Lower leg skin (tissue), 4 donors: ENCODE measurements at regions not wholly inside any gene's neighbourhood (a gene's known extent, or its start where the extent isn't known, plus 50 kb on each side); places are given as distances from the start of the nearest gene placed in this dataset.

Experiments used
- DNase-seq, 2 donors: peaks; one replicate each; pipeline ENCODE4 v3.0.0-alpha.2; 2019; ENCODE audit warnings: low spot score in 2 of 2
- H3K4me3 ChIP-seq: fragments of 200-600 bp; sonication (generic); 2 replicates; pipeline ENCODE4 v1.5.1; 2017; ENCODE audit warnings: mild to moderate bottlenecking, low read depth; ENCODE audit not compliant: poor library complexity, severe bottlenecking
- POLR2A ChIP-seq, 2 donors: fragments of 450-650 bp; IDR thresholded peaks; one replicate each; pipeline ENCODE4 v1.6.1; 2016 to 2017; ENCODE audit warnings: antibody characterized with exemption in 2 of 2, mild to moderate bottlenecking in 1 of 2, moderate library complexity in 1 of 2
- WGBS, 2 donors: methylation state at CpG; one replicate each; pipeline ENCODE4 v1.1.5; 2018; 5-methylcytosine and 5-hydroxymethylcytosine counted together
- intact Hi-C: fragments of 100-400 bp; cut with DNase I; formaldehyde crosslinking; loops from one replicate; pipeline ENCODE4 v1.15.0; 2023; ENCODE audit warnings: low total_unique reads
- TF ChIP-seq, protein P1 (sequence below), 3 donors: fragments of 450-650 bp; IDR thresholded peaks; one replicate each; pipeline ENCODE4 v1.5.1; 2016; ENCODE audit warnings: antibody characterized with exemption in 3 of 3, mild to moderate bottlenecking in 3 of 3, moderate library complexity in 2 of 3

DNA sequence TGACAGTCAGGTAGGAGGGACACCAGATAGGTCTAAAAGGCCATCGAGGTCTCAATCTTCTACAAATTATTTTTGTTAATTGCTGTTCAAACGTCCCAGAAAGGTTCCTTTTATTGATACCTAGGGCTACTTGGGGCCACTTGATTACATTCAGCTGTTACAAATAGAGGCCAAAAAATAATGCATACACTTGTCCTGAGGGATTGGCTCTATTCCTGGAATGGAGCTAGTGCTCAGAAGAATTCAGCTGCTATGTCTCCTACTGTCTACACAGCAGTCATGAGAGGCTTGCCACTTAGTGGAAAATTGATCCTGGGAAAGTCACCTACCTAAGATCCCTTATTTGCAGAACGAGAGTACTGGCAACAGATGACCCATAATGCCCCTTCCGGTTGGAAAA is 498.3 kb downstream of the ADGRL2 start:
- 59 to 61% methylated on average over 4 of the region's 4 CpGs for WGBS, 2 donors
- intact Hi-C loops = no loop called here
- no peak for DNase-seq
- no peak overlapping the region for H3K4me3 ChIP-seq
- TF ChIP-seq POLR2A (IDR thresholded peaks at IDR 0.05) = no peak
- TF ChIP-seq, protein P1, sequence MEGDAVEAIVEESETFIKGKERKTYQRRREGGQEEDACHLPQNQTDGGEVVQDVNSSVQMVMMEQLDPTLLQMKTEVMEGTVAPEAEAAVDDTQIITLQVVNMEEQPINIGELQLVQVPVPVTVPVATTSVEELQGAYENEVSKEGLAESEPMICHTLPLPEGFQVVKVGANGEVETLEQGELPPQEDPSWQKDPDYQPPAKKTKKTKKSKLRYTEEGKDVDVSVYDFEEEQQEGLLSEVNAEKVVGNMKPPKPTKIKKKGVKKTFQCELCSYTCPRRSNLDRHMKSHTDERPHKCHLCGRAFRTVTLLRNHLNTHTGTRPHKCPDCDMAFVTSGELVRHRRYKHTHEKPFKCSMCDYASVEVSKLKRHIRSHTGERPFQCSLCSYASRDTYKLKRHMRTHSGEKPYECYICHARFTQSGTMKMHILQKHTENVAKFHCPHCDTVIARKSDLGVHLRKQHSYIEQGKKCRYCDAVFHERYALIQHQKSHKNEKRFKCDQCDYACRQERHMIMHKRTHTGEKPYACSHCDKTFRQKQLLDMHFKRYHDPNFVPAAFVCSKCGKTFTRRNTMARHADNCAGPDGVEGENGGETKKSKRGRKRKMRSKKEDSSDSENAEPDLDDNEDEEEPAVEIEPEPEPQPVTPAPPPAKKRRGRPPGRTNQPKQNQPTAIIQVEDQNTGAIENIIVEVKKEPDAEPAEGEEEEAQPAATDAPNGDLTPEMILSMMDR (IDR thresholded peaks at IDR 0.05) = no peak

DNA sequence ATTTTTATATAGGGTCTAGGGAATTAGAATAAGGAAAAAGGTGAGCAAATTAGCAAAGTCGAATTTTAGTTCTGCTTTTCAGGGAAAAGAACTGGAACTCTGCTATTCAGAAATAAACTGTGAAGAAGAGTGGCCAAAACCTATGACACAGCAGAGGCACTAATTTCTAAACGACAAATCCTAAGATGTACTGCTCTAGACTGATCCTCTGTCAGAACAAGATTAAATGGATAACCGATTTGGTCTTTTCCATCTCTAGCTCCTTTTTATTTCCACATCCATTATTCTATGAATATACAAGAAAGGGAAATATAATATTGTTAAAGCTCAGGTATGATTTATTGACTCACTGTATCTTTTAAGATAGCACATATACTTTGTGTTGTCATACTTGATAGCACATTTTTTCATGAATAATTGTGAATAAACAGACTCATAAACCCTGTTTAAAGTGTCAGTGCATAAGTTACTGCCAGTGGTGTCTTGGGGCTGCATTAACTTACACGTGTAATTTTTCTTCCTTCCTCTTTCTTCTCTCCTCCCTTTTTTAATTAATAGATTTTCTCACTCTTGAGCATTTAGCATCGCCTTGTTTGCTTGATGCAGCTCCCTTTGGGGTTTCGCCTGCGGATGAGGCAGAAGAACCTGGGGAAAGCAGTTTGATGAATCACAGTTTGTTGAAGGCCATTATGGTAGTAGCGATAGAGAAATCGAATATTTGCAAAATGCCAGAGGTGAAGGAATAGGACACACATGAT is 496.6 kb downstream of the ADGRL2 start:
- TF ChIP-seq, protein P1 (IDR thresholded peaks at IDR 0.05) = no peak
- no peak for TF ChIP-seq POLR2A (IDR thresholded peaks at IDR 0.05)
- DNase-seq = no peak
- WGBS, 2 donors = 79% methylated on average over 9 of the region's 9 CpGs
- intact Hi-C loops = no loop called here
- no peak overlapping the region for H3K4me3 ChIP-seq

DNA sequence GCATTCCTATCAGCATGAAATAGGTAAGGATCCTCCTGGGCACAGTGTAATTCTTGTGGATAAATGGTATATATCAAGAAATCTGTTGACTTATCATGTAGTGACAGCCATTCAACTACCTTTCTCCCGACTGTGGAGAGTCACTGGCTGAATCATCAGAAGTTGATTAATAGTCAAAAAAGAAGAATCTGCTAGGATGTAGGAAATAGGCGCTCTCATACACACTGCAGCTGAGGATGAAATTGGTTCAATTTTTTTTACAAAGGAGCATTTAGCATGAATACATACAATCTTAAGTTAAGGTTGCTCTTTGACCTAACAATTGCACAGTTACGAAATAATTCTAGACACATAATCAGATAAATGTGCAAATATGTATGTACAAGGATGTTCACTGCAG is 486.8 kb downstream of the ADGRL2 start:
- TF ChIP-seq POLR2A (IDR thresholded peaks at IDR 0.05) = no peak
- TF ChIP-seq, protein P1 (IDR thresholded peaks at IDR 0.05) = no peak
- 86 to 91% methylated on average over 3 of the region's 3 CpGs for WGBS, 2 donors
- H3K4me3 ChIP-seq = no peak overlapping the region
- DNase-seq = no peak
- intact Hi-C loops = no loop called here

DNA sequence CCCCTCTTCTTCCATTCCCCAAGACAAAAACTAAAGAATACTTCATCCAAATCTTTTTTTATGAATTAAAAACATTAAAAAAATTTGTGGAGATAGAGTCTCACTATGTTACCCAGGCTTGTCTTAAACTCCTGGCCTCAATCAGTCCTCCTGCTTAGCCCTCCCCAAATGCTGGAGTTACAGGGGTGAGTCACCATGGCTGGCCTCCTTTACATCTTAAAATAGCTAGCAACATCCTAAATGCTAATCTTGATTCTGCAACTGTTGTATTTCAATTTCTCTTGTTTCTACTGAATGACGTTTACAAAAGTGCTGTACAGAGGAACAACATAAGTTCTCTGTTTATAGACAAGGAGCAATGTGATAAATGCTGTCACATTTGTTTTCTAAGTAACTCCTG is 483.5 kb downstream of the ADGRL2 start:
- 60 to 75% methylated on average over 1 of the region's 1 CpG for WGBS, 2 donors
- TF ChIP-seq POLR2A (IDR thresholded peaks at IDR 0.05) = no peak
- TF ChIP-seq, protein P1 (IDR thresholded peaks at IDR 0.05) = no peak
- DNase-seq = no peak
- H3K4me3 ChIP-seq = no peak overlapping the region
- intact Hi-C loops = no loop called here

DNA sequence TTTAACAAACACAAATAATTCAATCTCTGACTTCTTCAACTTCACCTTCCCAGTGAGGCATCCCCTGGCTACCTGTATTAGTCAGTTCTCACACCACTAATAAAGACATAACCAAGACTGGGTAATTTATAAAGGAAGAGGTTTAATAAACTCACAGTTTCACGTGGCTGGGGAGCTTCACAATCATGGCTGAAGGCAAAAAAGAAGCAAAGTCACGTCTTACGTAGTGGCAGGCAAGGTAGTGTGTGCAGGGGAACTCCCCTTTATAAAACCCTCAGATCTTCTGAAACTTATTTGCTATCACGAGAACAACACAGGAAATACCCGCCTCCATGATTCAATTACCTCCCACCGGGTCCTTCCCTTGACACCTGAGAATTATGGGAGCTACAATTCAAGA is 478.5 kb downstream of the ADGRL2 start:
- no peak for DNase-seq
- TF ChIP-seq, protein P1 (IDR thresholded peaks at IDR 0.05) = no peak
- TF ChIP-seq POLR2A (IDR thresholded peaks at IDR 0.05) = no peak
- intact Hi-C loops = no loop called here
- no peak overlapping the region for H3K4me3 ChIP-seq
- 70 to 84% methylated on average over 6 of the region's 6 CpGs for WGBS, 2 donors

DNA sequence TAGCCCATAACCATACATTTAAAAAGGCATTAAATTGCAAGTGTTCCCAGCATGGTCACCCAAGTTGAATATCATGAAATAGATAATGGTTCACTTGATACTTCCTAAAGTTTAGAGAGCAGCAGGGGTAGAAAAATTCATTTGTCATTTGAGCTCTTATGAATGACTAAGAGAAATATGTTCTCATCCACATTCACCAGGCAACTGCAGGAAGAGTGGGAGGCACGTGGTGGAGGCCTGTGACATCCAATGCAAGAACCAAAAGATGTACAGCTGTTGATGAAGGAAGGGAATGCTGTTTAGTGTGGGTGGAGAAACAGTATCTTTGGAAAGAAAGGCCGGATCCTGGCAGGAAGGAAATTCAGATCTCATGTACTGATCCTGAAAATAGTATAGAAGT is 473.1 kb downstream of the ADGRL2 start:
- WGBS, 2 donors = 65 to 82% methylated on average over 2 of the region's 2 CpGs

More for the DNA sequence above, 473.1 kb downstream of the ADGRL2 start:
- intact Hi-C loops = no loop called here
- DNase-seq = no peak
- no peak for TF ChIP-seq POLR2A (IDR thresholded peaks at IDR 0.05)
- H3K4me3 ChIP-seq = no peak overlapping the region
